ENCODE measurements at regions not wholly inside any gene's neighbourhood (a gene's known extent, or its start where the extent isn't known, plus 50 kb on each side); places are given as distances from the start of the nearest gene placed in this dataset.
"Not testable (repeated sequence)": the region's sequence is repeated elsewhere in the genome, so short reads cannot be mapped to it uniquely, and the experiment has no call there.

DNA sequence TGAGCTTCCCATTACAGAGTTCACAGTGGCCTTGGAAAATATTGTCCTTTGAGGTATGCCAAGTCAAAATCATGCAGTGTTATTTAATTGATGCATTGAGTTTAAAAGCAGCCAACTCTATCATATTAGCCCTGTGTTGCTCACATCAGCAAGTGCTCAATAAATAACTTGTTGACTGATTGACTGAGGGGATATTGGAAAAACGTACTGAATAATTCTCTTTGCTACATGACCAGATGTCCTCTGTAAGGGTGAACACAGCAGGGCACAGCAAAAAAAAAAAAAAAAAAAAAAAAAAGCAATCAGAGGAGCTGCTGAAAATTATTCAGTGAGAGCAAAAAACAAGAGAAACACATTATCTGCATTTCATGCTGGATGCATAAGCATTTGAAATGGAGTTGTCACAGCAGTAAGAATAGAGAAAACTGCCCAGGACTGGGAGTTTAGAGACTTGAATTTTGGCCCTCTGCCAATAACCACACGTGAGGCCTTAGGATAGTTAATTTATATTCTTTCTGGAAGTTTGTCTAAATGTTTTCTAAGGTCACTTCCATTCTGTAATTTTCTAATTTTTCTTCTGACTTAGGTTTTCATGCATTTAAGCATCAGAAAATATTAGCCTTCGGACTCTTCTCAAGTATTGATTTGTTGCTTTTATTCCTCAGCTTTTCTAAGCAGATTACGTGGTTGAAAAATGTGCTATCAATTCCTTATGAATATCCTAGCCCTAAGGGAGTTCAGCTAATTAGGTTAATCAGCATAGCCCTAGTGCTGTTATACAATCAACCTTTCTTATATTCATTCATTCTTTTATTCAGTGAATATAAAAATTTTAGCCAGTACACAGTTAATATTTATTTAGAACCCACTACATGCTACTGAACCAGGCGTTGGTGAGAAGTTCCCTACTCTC, 246.8 kb upstream of the STXBP5 start:
- no peak overlapping the region for H3K4me3 Mint-ChIP-seq
- ATAC-seq, result no peak
- no peaks in the 10 kb centered on the region for H3K4me1 Mint-ChIP-seq (ENCODE audit: low read depth)
- no peaks in the 10 kb centered on the region for H3K36me3 Mint-ChIP-seq (ENCODE audit: insufficient read depth)
- DNase-seq, result no peak
- no peaks in the 10 kb centered on the region for H3K27me3 Mint-ChIP-seq (ENCODE audit: low read depth)
- no peaks in the 10 kb centered on the region for H3K9me3 Mint-ChIP-seq

DNA sequence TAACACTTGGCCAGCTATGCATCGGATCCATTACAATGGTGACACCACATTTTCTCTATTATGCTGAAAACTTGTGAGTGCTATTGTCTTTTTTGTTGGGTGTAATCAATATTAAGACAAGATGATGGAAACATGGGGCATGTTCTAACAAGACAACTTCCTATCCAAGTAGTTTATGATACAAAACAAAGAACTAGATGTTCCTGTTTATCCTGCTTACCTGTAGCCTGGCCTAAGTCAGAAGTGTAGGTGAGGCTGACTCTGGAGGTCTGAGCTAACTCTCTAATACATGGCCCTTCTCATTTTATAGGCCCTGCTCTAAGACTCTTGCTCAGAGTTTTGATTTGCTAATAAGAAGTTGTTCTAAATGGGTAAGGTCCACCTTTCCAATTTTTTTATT, 242.4 kb upstream of the STXBP5 start:
- no peak for ATAC-seq
- no peak overlapping the region for H3K4me3 Mint-ChIP-seq
- no peaks in the 10 kb centered on the region for H3K4me1 Mint-ChIP-seq (ENCODE audit: low read depth)
- no peaks in the 10 kb centered on the region for H3K27me3 Mint-ChIP-seq (ENCODE audit: low read depth)
- peaks cover 13% of the 10 kb centered on the region for H3K9me3 Mint-ChIP-seq
- peaks cover 2% of the 10 kb centered on the region for H3K36me3 Mint-ChIP-seq (ENCODE audit: insufficient read depth)
- no peak for DNase-seq

- no peak for DNase-seq
- Mint-ChIP-seq H3K4me1 (ENCODE audit: low read depth) (no peaks in the 10 kb centered on the region), H3K9me3 (peaks cover 13% of the 10 kb centered on the region), H3K4me3 (no peak overlapping the region), H3K36me3 (ENCODE audit: insufficient read depth) (peaks cover 2% of the 10 kb centered on the region), H3K27me3 (ENCODE audit: low read depth) (no peaks in the 10 kb centered on the region)
- no peak for ATAC-seq
Measured at GRCh38 chr6:146962329-146962728, 241.9 kb upstream of the STXBP5 start.

GRCh38 chr6:146965110-146965689, 239.0 kb upstream of the STXBP5 start:
- Mint-ChIP-seq H3K4me1 (ENCODE audit: low read depth) (no peaks in the 10 kb centered on the region), H3K4me3 (no peak overlapping the region), H3K27me3 (ENCODE audit: low read depth) (no peaks in the 10 kb centered on the region), H3K9me3 (peaks cover 13% of the 10 kb centered on the region), H3K36me3 (ENCODE audit: insufficient read depth) (peaks cover 2% of the 10 kb centered on the region)
- DNase-seq, result no peak
- ATAC-seq, result no peak

GRCh38 chr6:146968041-146968760, 236.0 kb upstream of the STXBP5 start:
- Mint-ChIP-seq H3K4me1 (ENCODE audit: low read depth) (no peaks in the 10 kb centered on the region), H3K4me3 (no peak overlapping the region), H3K9me3 (peaks cover 13% of the 10 kb centered on the region), H3K36me3 (ENCODE audit: insufficient read depth) (peaks cover 2% of the 10 kb centered on the region), H3K27me3 (ENCODE audit: low read depth) (no peaks in the 10 kb centered on the region)
- ATAC-seq (no peak), DNase-seq (no peak)

DNA sequence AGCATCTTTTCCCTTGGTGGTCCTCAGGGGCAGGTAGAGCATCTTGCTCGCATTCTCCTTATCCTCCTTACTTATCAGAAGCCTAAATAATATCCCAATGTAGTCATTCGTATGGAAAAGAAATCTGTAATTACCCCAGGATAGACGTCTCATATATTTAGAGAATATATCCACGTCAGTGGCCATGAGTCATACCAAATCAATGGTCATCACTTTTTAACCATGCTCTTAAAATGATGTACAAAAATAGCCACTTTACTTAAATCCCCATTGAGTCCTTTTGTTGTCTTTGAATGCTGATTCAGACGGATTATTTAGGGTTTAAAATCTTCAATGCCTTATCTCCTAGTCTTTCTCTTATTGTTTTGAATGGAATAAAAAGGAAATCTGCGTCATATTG, 231.7 kb upstream of the STXBP5 start:
- Mint-ChIP-seq H3K4me3 (no peak overlapping the region), H3K36me3 (ENCODE audit: insufficient read depth) (no peaks in the 10 kb centered on the region), H3K9me3 (no peaks in the 10 kb centered on the region), H3K4me1 (ENCODE audit: low read depth) (no peaks in the 10 kb centered on the region), H3K27me3 (ENCODE audit: low read depth) (no peaks in the 10 kb centered on the region)
- ATAC-seq (no peak), DNase-seq (no peak)

GRCh38 chr6:146974351-146974750, 229.9 kb upstream of the STXBP5 start:
- Mint-ChIP-seq H3K4me3 (no peak overlapping the region), H3K9me3 (no peaks in the 10 kb centered on the region), H3K4me1 (ENCODE audit: low read depth) (no peaks in the 10 kb centered on the region), H3K36me3 (ENCODE audit: insufficient read depth) (no peaks in the 10 kb centered on the region), H3K27me3 (ENCODE audit: low read depth) (no peaks in the 10 kb centered on the region)
- DNase-seq, result no peak
- no peak for ATAC-seq

- no peaks in the 10 kb centered on the region for H3K36me3 Mint-ChIP-seq (ENCODE audit: insufficient read depth)
- H3K4me3 Mint-ChIP-seq, result no peak overlapping the region
- no peaks in the 10 kb centered on the region for H3K27me3 Mint-ChIP-seq (ENCODE audit: low read depth)
- H3K9me3 Mint-ChIP-seq, result no peaks in the 10 kb centered on the region
- ATAC-seq (no peak), DNase-seq (no peak)
- H3K4me1 Mint-ChIP-seq (ENCODE audit: low read depth), result no peaks in the 10 kb centered on the region
Measured at GRCh38 chr6:146975093-146975492, 229.1 kb upstream of the STXBP5 start.

- DNase-seq (no peak), ATAC-seq (no peak)
- no peak overlapping the region for H3K4me3 Mint-ChIP-seq
- H3K9me3 Mint-ChIP-seq, result no peaks in the 10 kb centered on the region
- H3K4me1 Mint-ChIP-seq (ENCODE audit: low read depth), result no peaks in the 10 kb centered on the region
- H3K27me3 Mint-ChIP-seq (ENCODE audit: low read depth), result no peaks in the 10 kb centered on the region
- H3K36me3 Mint-ChIP-seq (ENCODE audit: insufficient read depth), result no peaks in the 10 kb centered on the region
Measured at GRCh38 chr6:146980900-146981329, 223.3 kb upstream of the STXBP5 start.

DNA sequence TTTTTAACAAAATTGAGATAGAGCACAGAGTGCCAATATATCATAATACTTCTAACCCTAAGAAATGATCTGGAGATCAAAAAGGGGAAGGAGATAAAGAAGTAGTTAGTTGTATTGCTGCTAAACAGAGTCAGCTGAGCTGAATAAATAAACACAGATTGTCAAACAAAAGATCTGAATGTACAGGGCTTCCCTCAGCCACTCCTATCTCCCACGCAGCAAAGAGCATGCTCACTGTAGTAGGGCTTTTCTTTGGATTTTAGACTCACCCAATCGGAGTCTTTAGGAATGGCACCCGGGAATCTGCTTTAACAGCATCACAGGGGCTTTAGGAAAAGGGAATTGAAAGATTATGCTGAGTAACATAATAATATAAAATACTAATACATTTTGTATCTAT, 222.2 kb upstream of the STXBP5 start:
- no peaks in the 10 kb centered on the region for H3K36me3 Mint-ChIP-seq (ENCODE audit: insufficient read depth)
- H3K4me3 Mint-ChIP-seq, result no peak overlapping the region
- H3K9me3 Mint-ChIP-seq, result no peaks in the 10 kb centered on the region
- H3K27me3 Mint-ChIP-seq (ENCODE audit: low read depth), result no peaks in the 10 kb centered on the region
- no peak for DNase-seq
- no peak for ATAC-seq
- H3K4me1 Mint-ChIP-seq (ENCODE audit: low read depth), result no peaks in the 10 kb centered on the region

DNA sequence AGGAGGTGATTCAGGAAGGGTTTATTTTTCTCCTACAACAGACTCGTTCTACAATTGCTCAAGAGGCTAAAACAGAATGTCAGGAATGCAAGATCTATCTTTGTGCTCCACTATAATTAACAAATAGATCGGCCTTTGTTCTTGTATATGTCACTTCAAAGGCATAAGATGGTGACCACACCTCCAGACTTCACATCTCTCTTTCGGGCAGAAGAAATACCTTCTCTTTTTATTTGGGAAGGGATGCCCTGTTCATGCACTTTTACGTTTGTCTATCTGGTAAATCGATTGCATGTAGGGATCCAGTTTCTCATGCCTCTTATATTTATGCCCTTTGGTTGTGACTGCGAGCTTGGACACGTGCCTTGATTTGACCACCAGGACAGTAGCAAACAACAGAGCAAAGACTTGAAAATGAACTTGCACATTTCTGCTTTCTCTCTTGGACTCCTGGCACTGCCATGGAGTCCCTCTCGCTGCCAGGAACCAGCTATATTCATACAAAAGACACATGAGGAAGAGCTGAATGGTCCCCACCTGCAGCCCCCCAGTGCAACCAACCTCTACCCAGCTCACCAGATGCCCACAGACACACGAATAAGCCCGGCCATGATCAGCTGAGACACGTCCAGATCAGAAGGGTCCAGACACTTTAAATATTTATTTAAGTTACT, 219.8 kb upstream of the STXBP5 start:
- Mint-ChIP-seq H3K9me3 (no peaks in the 10 kb centered on the region), H3K36me3 (ENCODE audit: insufficient read depth) (no peaks in the 10 kb centered on the region)

GRCh38 chr6:146985111-146985510, 219.1 kb upstream of the STXBP5 start:
- no peaks in the 10 kb centered on the region for H3K36me3 Mint-ChIP-seq (ENCODE audit: insufficient read depth)
- H3K4me3 Mint-ChIP-seq, result no peak overlapping the region
- no peaks in the 10 kb centered on the region for H3K27me3 Mint-ChIP-seq (ENCODE audit: low read depth)
- ATAC-seq (no peak), DNase-seq (no peak)
- no peaks in the 10 kb centered on the region for H3K4me1 Mint-ChIP-seq (ENCODE audit: low read depth)
- H3K9me3 Mint-ChIP-seq, result no peaks in the 10 kb centered on the region

More for the DNA sequence above, 219.8 kb upstream of the STXBP5 start:
- H3K4me3 Mint-ChIP-seq, result no peak overlapping the region
- H3K27me3 Mint-ChIP-seq (ENCODE audit: low read depth), result no peaks in the 10 kb centered on the region
- ATAC-seq, result no peak
- no peaks in the 10 kb centered on the region for H3K4me1 Mint-ChIP-seq (ENCODE audit: low read depth)
- no peak for DNase-seq

GRCh38 chr6:146985966-146986365, 218.3 kb upstream of the STXBP5 start:
- Mint-ChIP-seq H3K36me3 (ENCODE audit: insufficient read depth) (no peaks in the 10 kb centered on the region), H3K4me3 (no peak overlapping the region), H3K27me3 (ENCODE audit: low read depth) (no peaks in the 10 kb centered on the region), H3K9me3 (no peaks in the 10 kb centered on the region), H3K4me1 (ENCODE audit: low read depth) (no peaks in the 10 kb centered on the region)
- ATAC-seq (no peak), DNase-seq (no peak)

DNA sequence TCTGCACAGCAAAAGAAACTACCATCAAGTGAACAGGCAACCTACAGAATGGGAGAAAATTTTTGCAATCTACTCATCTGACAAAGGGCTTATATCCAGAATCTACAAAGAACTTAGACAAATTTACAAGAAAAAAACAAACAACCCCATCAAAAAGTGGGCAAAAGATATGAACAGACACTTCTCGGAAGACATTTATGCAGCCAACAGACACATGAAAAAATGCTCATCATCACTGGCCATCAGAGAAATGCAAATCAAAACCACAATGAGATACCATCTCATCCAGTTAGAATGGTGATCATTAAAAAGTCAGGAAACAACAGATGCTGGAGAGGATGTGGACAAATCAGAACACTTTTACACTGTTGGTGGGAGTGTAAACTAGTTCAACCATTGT, 216.3 kb upstream of the STXBP5 start:
- not testable (repeated sequence) for H3K27me3 Mint-ChIP-seq (ENCODE audit: low read depth); DNase-seq; H3K4me1 Mint-ChIP-seq (ENCODE audit: low read depth); H3K9me3 Mint-ChIP-seq; ATAC-seq; H3K4me3 Mint-ChIP-seq; H3K36me3 Mint-ChIP-seq (ENCODE audit: insufficient read depth)

All from activated T-cell treated with anti-CD3 and anti-CD28 coated beads, Interleukin-2, amount 50 U/mL, for 4 hours (primary cell).